ENCODE measurements at regions not wholly inside any gene's neighbourhood (a gene's known extent, or its start where the extent isn't known, plus 50 kb on each side); places are given as distances from the start of the nearest gene placed in this dataset.

DNA sequence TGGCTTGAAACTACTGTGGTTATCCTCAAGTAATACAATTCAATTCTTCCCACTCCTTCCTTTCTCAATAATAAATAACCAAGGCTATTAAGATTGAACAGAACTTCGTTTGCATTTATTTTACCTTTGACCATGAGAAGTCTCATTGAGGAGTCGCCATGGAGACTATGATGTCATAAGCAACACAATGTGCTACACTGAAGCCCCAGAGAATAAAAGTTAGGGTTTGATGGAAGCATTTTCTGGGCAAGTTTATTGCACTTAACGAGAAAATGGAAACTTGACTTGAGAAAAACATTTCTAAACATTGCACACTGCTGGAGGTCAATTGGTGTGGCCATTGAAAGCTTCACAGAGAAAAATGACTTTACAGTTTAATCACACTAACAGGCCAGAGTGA is 121.5 kb downstream of the FAM76B start:
- no peak for TF ChIP-seq POLR2A (IDR thresholded peaks at IDR 0.05)
- TF ChIP-seq, protein P1, sequence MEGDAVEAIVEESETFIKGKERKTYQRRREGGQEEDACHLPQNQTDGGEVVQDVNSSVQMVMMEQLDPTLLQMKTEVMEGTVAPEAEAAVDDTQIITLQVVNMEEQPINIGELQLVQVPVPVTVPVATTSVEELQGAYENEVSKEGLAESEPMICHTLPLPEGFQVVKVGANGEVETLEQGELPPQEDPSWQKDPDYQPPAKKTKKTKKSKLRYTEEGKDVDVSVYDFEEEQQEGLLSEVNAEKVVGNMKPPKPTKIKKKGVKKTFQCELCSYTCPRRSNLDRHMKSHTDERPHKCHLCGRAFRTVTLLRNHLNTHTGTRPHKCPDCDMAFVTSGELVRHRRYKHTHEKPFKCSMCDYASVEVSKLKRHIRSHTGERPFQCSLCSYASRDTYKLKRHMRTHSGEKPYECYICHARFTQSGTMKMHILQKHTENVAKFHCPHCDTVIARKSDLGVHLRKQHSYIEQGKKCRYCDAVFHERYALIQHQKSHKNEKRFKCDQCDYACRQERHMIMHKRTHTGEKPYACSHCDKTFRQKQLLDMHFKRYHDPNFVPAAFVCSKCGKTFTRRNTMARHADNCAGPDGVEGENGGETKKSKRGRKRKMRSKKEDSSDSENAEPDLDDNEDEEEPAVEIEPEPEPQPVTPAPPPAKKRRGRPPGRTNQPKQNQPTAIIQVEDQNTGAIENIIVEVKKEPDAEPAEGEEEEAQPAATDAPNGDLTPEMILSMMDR (IDR thresholded peaks at IDR 0.05): no peak
- H3K9me3 ChIP-seq: no peaks in the 10 kb centered on the region
- no peak overlapping the region for H3K4me3 ChIP-seq
- 61% methylated on average over 3 of the region's 3 CpGs for WGBS (ENCODE audit: insufficient coverage, low coverage, low lambda C conversion rate, missing lambda C conversion rate)
- no peak for ATAC-seq
- intact Hi-C loops (cut with DNase I): no loop called here
- H3K4me1 ChIP-seq: no peaks in the 10 kb centered on the region
- H3K27ac ChIP-seq: no peak overlapping the region
- DNase-seq: no peak
- no peaks in the 10 kb centered on the region for H3K27me3 ChIP-seq
- H3K36me3 ChIP-seq: no peaks in the 10 kb centered on the region

DNA sequence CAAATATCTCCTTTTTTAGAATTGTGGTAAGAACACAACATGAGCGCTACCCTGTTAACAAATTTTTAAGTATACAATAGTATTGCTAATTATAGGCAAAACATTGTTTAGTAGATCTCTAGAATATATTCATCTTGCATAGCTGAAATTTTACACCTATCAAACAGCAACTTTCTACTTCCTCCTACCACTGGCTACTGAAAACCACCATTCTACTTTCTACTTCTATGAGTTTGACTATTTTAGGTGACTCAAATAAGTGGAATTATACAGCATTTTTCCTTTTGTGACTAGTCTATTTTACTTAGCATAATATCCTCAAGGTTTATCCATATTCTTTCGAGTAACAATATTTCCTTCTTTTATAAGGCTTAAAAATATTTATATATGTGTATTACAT is 128.4 kb downstream of the FAM76B start:
- no peaks in the 10 kb centered on the region for H3K27me3 ChIP-seq
- H3K4me3 ChIP-seq: no peak overlapping the region
- no peak overlapping the region for H3K27ac ChIP-seq
- TF ChIP-seq, protein P1 (IDR thresholded peaks at IDR 0.05): no peak
- no peak for TF ChIP-seq POLR2A (IDR thresholded peaks at IDR 0.05)
- H3K4me1 ChIP-seq: no peaks in the 10 kb centered on the region
- intact Hi-C loops (cut with DNase I): no loop called here
- H3K9me3 ChIP-seq: no peaks in the 10 kb centered on the region
- ATAC-seq (no peak), DNase-seq (no peak)
- 95% methylated on average over 2 of the region's 2 CpGs for WGBS (ENCODE audit: insufficient coverage, low coverage, low lambda C conversion rate, missing lambda C conversion rate)
- H3K36me3 ChIP-seq: no peaks in the 10 kb centered on the region

DNA sequence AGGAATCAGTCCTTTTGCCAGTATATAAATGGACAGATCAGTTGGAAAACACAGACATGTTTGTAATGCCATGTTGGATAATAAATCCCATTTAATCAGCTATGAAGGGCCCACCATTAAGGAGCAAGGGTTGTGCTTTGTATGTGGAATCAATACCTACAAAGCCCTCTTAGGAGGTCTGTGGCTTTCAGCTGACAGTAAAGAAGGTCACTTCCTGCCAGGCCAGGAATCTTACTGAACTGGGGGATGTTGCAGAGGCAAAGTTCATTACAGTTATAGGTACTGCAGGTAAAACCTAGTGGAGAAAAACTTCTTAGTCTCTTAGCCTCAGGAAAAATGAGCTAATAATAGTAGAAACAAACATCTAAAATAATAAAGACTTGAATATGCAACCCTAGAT is 129.5 kb downstream of the FAM76B start:
- no peak for DNase-seq
- Histone ChIP-seq H3K36me3 (no peaks in the 10 kb centered on the region), H3K9me3 (no peaks in the 10 kb centered on the region)

DNA sequence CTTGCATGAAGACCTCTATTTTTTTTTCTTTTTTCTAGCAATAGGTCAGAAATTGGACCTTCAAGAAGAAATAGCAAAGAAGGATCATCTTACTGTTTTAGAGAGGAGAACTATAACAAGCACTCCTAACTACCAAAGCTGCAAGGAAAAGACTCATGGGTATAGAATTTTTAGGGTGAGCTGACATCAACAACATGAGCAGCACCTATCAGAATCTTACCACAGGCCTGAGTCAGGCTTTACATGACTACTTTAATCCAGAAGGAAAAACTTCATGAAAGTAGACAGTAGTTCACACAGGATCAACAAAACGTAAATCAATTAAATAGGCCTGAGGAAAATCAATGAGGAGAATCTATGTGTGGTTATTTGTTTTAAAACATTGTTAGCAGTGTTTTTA is 130.5 kb downstream of the FAM76B start:
- 43% methylated on average over 1 of the region's 1 CpG for WGBS (ENCODE audit: insufficient coverage, low coverage, low lambda C conversion rate, missing lambda C conversion rate)
- no peaks in the 10 kb centered on the region for H3K4me1 ChIP-seq

More for the DNA sequence above, 129.5 kb downstream of the FAM76B start:
- no peak for ATAC-seq
- no peak overlapping the region for H3K4me3 ChIP-seq
- TF ChIP-seq, protein P1 (IDR thresholded peaks at IDR 0.05): no peak
- TF ChIP-seq POLR2A (IDR thresholded peaks at IDR 0.05): no peak
- no peaks in the 10 kb centered on the region for H3K27me3 ChIP-seq
- intact Hi-C loops (cut with DNase I): no loop called here
- H3K27ac ChIP-seq: no peak overlapping the region
- H3K4me1 ChIP-seq: no peaks in the 10 kb centered on the region

More for the DNA sequence above, 130.5 kb downstream of the FAM76B start:
- no peaks in the 10 kb centered on the region for H3K27me3 ChIP-seq
- intact Hi-C loops (cut with DNase I): no loop called here
- no peak for DNase-seq
- H3K4me3 ChIP-seq: no peak overlapping the region
- no peaks in the 10 kb centered on the region for H3K9me3 ChIP-seq
- no peak for ATAC-seq
- no peak for TF ChIP-seq POLR2A (IDR thresholded peaks at IDR 0.05)
- TF ChIP-seq, protein P1 (IDR thresholded peaks at IDR 0.05): no peak
- H3K36me3 ChIP-seq: no peaks in the 10 kb centered on the region
- no peak overlapping the region for H3K27ac ChIP-seq

Data from right lobe of liver (tissue), 6 donors.